ENCODE measurements at regions not wholly inside any gene's neighbourhood (a gene's known extent, or its start where the extent isn't known, plus 50 kb on each side); places are given as distances from the start of the nearest gene placed in this dataset.

DNA sequence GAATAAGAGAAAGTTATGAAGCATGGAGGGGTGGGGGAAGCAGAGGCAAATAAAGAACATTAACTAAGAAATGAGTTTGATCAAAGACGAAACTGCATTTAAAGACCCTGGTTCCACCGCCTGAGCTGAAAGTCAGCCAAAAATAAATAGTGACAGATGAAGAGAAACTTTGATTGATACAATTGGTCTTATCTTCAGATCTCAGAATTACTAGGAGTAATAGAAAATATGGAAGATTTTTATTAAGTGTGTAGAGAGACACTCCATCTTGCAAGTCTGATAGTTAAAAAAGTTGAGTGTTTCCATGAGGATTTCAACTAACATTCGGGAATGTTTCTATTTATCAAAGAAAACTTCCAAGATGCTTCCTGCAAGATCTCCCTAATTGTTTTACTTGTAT, 418.2 kb upstream of the ADGRL2 start:
- no peak overlapping the region for H3K4me3 ChIP-seq
- intact Hi-C loops (cut with DNase I; ENCODE audit: low total_unique reads) = no loop called here
- no peaks in the 10 kb centered on the region for H3K36me3 ChIP-seq
- H3K4me1 ChIP-seq = no peaks in the 10 kb centered on the region
- H3K9me3 ChIP-seq = no peaks in the 10 kb centered on the region
- TF ChIP-seq, protein P1, sequence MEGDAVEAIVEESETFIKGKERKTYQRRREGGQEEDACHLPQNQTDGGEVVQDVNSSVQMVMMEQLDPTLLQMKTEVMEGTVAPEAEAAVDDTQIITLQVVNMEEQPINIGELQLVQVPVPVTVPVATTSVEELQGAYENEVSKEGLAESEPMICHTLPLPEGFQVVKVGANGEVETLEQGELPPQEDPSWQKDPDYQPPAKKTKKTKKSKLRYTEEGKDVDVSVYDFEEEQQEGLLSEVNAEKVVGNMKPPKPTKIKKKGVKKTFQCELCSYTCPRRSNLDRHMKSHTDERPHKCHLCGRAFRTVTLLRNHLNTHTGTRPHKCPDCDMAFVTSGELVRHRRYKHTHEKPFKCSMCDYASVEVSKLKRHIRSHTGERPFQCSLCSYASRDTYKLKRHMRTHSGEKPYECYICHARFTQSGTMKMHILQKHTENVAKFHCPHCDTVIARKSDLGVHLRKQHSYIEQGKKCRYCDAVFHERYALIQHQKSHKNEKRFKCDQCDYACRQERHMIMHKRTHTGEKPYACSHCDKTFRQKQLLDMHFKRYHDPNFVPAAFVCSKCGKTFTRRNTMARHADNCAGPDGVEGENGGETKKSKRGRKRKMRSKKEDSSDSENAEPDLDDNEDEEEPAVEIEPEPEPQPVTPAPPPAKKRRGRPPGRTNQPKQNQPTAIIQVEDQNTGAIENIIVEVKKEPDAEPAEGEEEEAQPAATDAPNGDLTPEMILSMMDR (IDR thresholded peaks at IDR 0.05) = no peak
- TF ChIP-seq POLR2A (IDR thresholded peaks at IDR 0.05) = no peak
- no peak for TF ChIP-seq POLR2AphosphoS5 (IDR thresholded peaks at IDR 0.05)
- DNase-seq (ENCODE audit: low spot score in 2 of 2) = no peak
- H3K27me3 ChIP-seq = no peaks in the 10 kb centered on the region
- no peak overlapping the region for H3K27ac ChIP-seq

DNA sequence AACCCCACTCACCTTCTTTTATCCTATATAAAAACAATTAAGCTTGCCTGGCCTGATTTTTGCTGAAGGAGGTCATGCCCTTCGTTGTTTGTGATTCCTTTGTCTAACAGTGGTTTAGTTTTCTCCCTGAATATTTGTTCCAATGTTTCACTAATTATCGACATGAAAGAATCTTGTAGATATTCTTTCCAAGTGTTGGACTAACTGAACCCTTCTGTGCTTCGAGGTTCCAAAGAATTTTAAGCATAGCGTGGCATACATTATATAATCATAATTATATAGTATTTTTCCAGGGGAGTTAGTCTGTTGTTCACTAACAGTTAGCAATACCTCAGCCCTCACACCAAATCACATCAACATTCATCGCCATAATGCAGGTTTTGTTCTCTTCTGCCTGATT, 418.9 kb upstream of the ADGRL2 start:
- no peak for DNase-seq (ENCODE audit: low spot score in 2 of 2)
- Histone ChIP-seq H3K27ac (no peak overlapping the region), H3K36me3 (no peaks in the 10 kb centered on the region), H3K4me1 (no peaks in the 10 kb centered on the region), H3K4me3 (no peak overlapping the region), H3K27me3 (no peaks in the 10 kb centered on the region), H3K9me3 (no peaks in the 10 kb centered on the region)
- intact Hi-C loops (cut with DNase I; ENCODE audit: low total_unique reads) = no loop called here
- TF ChIP-seq, protein P1 (IDR thresholded peaks at IDR 0.05) = no peak
- TF ChIP-seq POLR2A (IDR thresholded peaks at IDR 0.05) (no peak), POLR2AphosphoS5 (IDR thresholded peaks at IDR 0.05) (no peak)

DNA sequence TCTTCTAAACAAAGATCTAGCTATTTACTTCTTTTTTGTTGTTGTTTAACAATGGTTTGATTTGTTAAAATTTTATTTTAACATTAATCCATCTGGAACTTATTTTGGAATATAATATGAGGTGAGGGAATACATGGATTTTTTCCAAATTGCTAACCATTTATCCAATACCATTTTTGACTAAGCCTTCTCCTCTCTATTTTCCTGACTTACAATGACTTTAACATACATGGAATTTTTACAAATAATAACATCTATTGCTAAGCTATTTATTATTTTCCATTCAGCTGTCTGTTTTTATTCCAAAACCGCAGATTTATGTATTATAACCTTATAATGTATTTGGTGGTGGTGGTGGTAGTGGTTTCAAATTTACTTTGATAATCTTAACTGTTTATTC, 420.3 kb upstream of the ADGRL2 start:
- TF ChIP-seq, protein P1 (IDR thresholded peaks at IDR 0.05) = no peak
- TF ChIP-seq POLR2AphosphoS5 (IDR thresholded peaks at IDR 0.05) = no peak
- no peaks in the 10 kb centered on the region for H3K9me3 ChIP-seq
- no peaks in the 10 kb centered on the region for H3K36me3 ChIP-seq
- DNase-seq (ENCODE audit: low spot score in 2 of 2) = no peak
- no peak overlapping the region for H3K4me3 ChIP-seq
- intact Hi-C loops (cut with DNase I; ENCODE audit: low total_unique reads) = no loop called here
- H3K4me1 ChIP-seq = no peaks in the 10 kb centered on the region
- H3K27ac ChIP-seq = no peak overlapping the region
- no peaks in the 10 kb centered on the region for H3K27me3 ChIP-seq

DNA sequence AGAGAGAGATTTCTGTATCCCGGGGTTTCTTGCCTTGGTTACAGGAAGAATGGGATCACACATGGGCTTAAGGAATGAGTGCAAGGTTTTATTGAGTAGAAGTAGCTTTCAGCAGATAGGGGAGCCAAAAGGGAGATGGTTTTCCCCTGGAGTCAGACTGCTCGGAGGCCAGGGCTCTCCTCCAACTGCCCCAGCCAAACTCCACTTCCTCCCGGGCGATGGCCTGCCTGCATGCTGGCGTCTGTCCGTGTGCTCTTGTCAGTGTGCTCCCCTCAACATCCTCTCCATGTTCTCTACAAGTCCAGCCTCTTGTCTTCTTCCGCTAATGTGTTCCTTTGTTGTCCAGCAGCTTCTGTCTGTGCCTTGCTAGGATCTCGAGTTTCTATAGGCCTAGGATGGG, 421.3 kb upstream of the ADGRL2 start:
- Histone ChIP-seq H3K27me3 (no peaks in the 10 kb centered on the region), H3K36me3 (no peaks in the 10 kb centered on the region), H3K4me3 (no peak overlapping the region), H3K4me1 (no peaks in the 10 kb centered on the region), H3K9me3 (no peaks in the 10 kb centered on the region), H3K27ac (no peak overlapping the region)
- DNase-seq (ENCODE audit: low spot score in 2 of 2) = no peak
- intact Hi-C loops (cut with DNase I; ENCODE audit: low total_unique reads) = no loop called here
- TF ChIP-seq, protein P1 (IDR thresholded peaks at IDR 0.05) = no peak

DNA sequence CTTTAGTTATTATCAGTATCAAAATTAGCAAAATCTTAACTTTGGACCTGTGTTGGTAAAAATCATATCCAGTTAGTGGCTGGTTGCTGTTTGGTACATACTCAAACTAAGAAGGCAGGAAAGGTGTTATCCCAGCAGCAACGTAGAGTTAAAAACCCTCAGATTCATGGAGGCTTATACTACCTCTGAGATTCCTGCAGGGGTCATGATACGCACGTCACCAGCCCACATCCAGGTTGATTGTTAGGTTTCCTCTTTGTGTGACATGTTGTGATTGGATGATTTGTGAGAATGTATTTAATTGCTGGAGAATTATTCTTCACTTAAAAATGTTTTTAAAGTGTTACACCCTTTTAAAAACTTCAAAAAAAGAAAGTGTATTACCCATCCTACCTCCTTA, 423.3 kb upstream of the ADGRL2 start:
- no peak for DNase-seq (ENCODE audit: low spot score in 2 of 2)
- no peak for TF ChIP-seq POLR2A (IDR thresholded peaks at IDR 0.05)
- TF ChIP-seq, protein P1 (IDR thresholded peaks at IDR 0.05) = no peak
- no peak for TF ChIP-seq POLR2AphosphoS5 (IDR thresholded peaks at IDR 0.05)
- Histone ChIP-seq H3K4me3 (no peak overlapping the region), H3K27me3 (no peaks in the 10 kb centered on the region), H3K4me1 (no peaks in the 10 kb centered on the region), H3K9me3 (no peaks in the 10 kb centered on the region), H3K36me3 (no peaks in the 10 kb centered on the region), H3K27ac (no peak overlapping the region)
- intact Hi-C loops (cut with DNase I; ENCODE audit: low total_unique reads) = no loop called here

All from breast epithelium (tissue), 4 donors.